MCF 10A (cell line): ENCODE measurements at regions not wholly inside any gene's neighbourhood (a gene's known extent, or its start where the extent isn't known, plus 50 kb on each side); places are given as distances from the start of the nearest gene placed in this dataset.

Experiments used
- BruUV-seq: library from RNA; stranded (reverse); fragments of 400-500 nt; replicated peaks from 2 replicates; lab custom pipeline; 2021; lab: Mats Ljungman, UMichigan
- CTCF ChIA-PET: fragments of 300-600 bp; sonication (Branson Sonifier 250); formaldehyde crosslinking; extraction: SDS; loops from one replicate; lab custom pipeline; 2021; ENCODE audit warnings: antibody characterized with exemption, inconsistent platforms; lab: Yijun Ruan, JAX
- POLR2A ChIA-PET: fragments of 300-600, 350-650 bp; sonication (Branson Sonifier 250); formaldehyde crosslinking; extraction: SDS; loops from one replicate; lab custom pipeline; 2020; ENCODE audit warnings: antibody characterized with exemption, inconsistent platforms; lab: Yijun Ruan, JAX
- DNase-seq: peaks from one replicate; pipeline ENCODE4 v3.0.0-alpha.2; 2018; ENCODE audit not compliant: unreplicated experiment
- H3K27ac Mint-ChIP-seq: one replicate; pipeline ENCODE4 v1.8.0; 2022; ENCODE audit warnings: mild to moderate bottlenecking, low read depth, mixed read lengths; ENCODE audit not compliant: unreplicated experiment
- H3K27me3 Mint-ChIP-seq: one replicate; pipeline ENCODE4 v1.8.0; 2022; ENCODE audit warnings: mixed read lengths; ENCODE audit not compliant: insufficient read depth, unreplicated experiment
- H3K36me3 Mint-ChIP-seq: one replicate; pipeline ENCODE4 v1.8.0; 2022; ENCODE audit warnings: mild to moderate bottlenecking, moderate library complexity, mixed read lengths; ENCODE audit not compliant: insufficient read depth, unreplicated experiment
- H3K4me1 Mint-ChIP-seq: one replicate; pipeline ENCODE4 v1.8.0; 2022; ENCODE audit warnings: mixed read lengths; ENCODE audit not compliant: insufficient read depth, unreplicated experiment
- H3K4me3 Mint-ChIP-seq: one replicate; pipeline ENCODE4 v1.8.0; 2022; ENCODE audit warnings: mild to moderate bottlenecking, moderate library complexity, mixed read lengths; ENCODE audit not compliant: unreplicated experiment
- H3K9me3 Mint-ChIP-seq: one replicate; pipeline ENCODE4 v1.8.0; 2022; ENCODE audit warnings: mixed read lengths; ENCODE audit not compliant: unreplicated experiment
- intact Hi-C: fragments of 100-400 bp; cut with micrococcal nuclease; formaldehyde crosslinking; loops from 2 replicates; pipeline ENCODE4 v1.14.1; 2022
- TF ChIP-seq, protein P1 (sequence below): fragments of 200-600 bp; IDR thresholded peaks from one replicate; pipeline ENCODE4 v1.8.0; 2022; ENCODE audit warnings: antibody characterized with exemption, mild to moderate bottlenecking; ENCODE audit not compliant: unreplicated experiment

DNA sequence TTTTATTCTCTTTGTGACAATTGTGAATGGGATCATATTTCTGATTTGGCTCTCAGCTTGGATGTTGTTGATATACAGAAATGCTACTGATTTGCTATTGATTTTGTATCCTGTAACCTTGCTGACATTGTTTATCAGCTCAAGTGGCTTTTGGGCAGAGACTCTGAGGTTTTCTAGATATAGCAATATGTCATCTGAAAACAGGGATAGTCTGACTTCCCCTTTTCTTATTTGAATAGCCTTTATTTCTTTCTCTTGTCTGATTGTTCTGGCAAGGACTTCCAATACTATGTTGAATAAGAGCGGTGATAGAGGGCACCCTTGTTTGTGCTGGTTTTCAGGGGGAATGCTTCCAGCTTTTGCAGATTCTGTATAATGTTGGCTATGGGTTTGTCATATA is 150.8 kb downstream of the FASLG start:
- Mint-ChIP-seq H3K36me3 (no peaks in the 10 kb centered on the region), H3K27ac (no peak overlapping the region), H3K9me3 (peaks cover 8% of the 10 kb centered on the region), H3K27me3 (no peaks in the 10 kb centered on the region), H3K4me3 (no peak overlapping the region), H3K4me1 (no peaks in the 10 kb centered on the region)
- TF ChIP-seq, protein P1, sequence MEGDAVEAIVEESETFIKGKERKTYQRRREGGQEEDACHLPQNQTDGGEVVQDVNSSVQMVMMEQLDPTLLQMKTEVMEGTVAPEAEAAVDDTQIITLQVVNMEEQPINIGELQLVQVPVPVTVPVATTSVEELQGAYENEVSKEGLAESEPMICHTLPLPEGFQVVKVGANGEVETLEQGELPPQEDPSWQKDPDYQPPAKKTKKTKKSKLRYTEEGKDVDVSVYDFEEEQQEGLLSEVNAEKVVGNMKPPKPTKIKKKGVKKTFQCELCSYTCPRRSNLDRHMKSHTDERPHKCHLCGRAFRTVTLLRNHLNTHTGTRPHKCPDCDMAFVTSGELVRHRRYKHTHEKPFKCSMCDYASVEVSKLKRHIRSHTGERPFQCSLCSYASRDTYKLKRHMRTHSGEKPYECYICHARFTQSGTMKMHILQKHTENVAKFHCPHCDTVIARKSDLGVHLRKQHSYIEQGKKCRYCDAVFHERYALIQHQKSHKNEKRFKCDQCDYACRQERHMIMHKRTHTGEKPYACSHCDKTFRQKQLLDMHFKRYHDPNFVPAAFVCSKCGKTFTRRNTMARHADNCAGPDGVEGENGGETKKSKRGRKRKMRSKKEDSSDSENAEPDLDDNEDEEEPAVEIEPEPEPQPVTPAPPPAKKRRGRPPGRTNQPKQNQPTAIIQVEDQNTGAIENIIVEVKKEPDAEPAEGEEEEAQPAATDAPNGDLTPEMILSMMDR = no peak
- ChIA-PET CTCF (interaction anchor here (0.8 to 1.2 kb wide), 3 partner anchors 16 to 392 kb away, joined by 3 read pairs; no protein-coding TSS in a partner anchor), POLR2A (no interaction called here)
- no TSS peak for BruUV-seq
- intact Hi-C loops = no loop called here
- DNase-seq = no peak

- Mint-ChIP-seq H3K9me3 (peaks cover 17% of the 10 kb centered on the region), H3K27ac (no peak overlapping the region), H3K36me3 (no peaks in the 10 kb centered on the region), H3K4me1 (no peaks in the 10 kb centered on the region), H3K4me3 (no peak overlapping the region), H3K27me3 (no peaks in the 10 kb centered on the region)
- ChIA-PET CTCF (interaction anchor here (1.2 kb wide), 1 partner anchor 66 kb away, joined by 4 read pairs; no protein-coding TSS in a partner anchor), POLR2A (no interaction called here)
- no TSS peak for BruUV-seq
- intact Hi-C loops = no loop called here
- TF ChIP-seq, protein P1 = no peak
- peak; percentile 8 for DNase-seq
Observed at GRCh38 chr1:172810480-172811175, 151.7 kb downstream of the FASLG start.

DNA sequence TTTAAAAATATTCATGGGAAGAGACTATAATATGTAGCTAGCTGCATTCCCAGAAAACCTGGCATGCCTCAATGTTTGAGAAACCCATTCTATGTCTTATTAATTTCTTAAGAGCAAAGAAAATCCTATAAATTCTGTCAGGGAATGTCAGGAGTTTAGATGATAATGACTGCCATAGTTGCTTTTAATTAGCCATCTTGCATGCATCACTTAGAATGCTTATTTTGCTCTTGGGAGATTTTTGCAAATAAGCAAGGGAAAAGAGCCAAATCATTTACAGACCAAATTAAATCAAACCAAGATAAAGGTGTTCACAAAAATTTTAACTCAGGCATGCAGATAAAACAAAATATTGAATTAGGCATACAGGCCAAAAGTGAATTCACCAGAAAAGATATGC is 152.8 kb downstream of the FASLG start:
- Mint-ChIP-seq H3K27ac (no peak overlapping the region), H3K36me3 (no peaks in the 10 kb centered on the region), H3K9me3 (peaks cover 20% of the 10 kb centered on the region), H3K4me1 (no peaks in the 10 kb centered on the region), H3K4me3 (no peak overlapping the region), H3K27me3 (no peaks in the 10 kb centered on the region)
- no peak for DNase-seq
- intact Hi-C loops = no loop called here
- ChIA-PET CTCF (interaction anchor here (0.6 to 1.8 kb wide), 4 partner anchors 16 to 391 kb away, joined by 3 to 9 read pairs (median 4); no protein-coding TSS in a partner anchor), POLR2A (no interaction called here)
- TF ChIP-seq, protein P1 = no peak
- BruUV-seq = no TSS peak

- intact Hi-C loops = no loop called here
- TF ChIP-seq, protein P1 = no peak
- H3K27ac Mint-ChIP-seq = no peak overlapping the region
Observed at GRCh38 chr1:172812118-172812517, 153.2 kb downstream of the FASLG start.

More at GRCh38 chr1:172812118-172812517, 153.2 kb downstream of the FASLG start:
- Mint-ChIP-seq H3K4me1 (no peaks in the 10 kb centered on the region), H3K9me3 (peaks cover 20% of the 10 kb centered on the region), H3K4me3 (no peak overlapping the region), H3K27me3 (no peaks in the 10 kb centered on the region), H3K36me3 (no peaks in the 10 kb centered on the region)
- CTCF ChIA-PET = interaction anchor here (0.6 to 1.8 kb wide), 5 partner anchors 16 to 390 kb away, joined by 3 to 9 read pairs (median 4); no protein-coding TSS in a partner anchor
- BruUV-seq = no TSS peak
- DNase-seq = no peak
- POLR2A ChIA-PET = interaction anchor here (0.6 kb wide), 1 partner anchor 726 kb away, joined by 4 read pairs; no protein-coding TSS in a partner anchor
